WTC11 (cell line): ENCODE measurements at regions not wholly inside any gene's neighbourhood (a gene's known extent, or its start where the extent isn't known, plus 50 kb on each side); places are given as distances from the start of the nearest gene placed in this dataset.

Experiments used
- ATAC-seq: fragments of 200-7000 bp; cut with Tn5 transposase; 2 replicates; pipeline ENCODE4 v1.10.0; 2021; ENCODE audit warnings: mild to moderate bottlenecking, moderate library complexity
- CTCF ChIA-PET: fragments of 300-600 bp; sonication (Branson Sonifier 250); formaldehyde crosslinking; loops from one replicate; lab custom pipeline; 2021; ENCODE audit warnings: antibody characterized with exemption; lab: Charles Lee
- POLR2A ChIA-PET: fragments of 350-600 bp; sonication (Branson Sonifier 250); formaldehyde crosslinking; loops from one replicate; lab custom pipeline; 2021; ENCODE audit warnings: antibody characterized with exemption; lab: Charles Lee
- DNase-seq: peaks from one replicate; pipeline ENCODE4 v3.0.0; 2021; ENCODE audit warnings: low spot score
- H3K27ac Mint-ChIP-seq: 2 replicates; pipeline ENCODE4 v1.8.0; 2021; ENCODE audit warnings: mixed read lengths
- H3K27me3 Mint-ChIP-seq: 2 replicates; pipeline ENCODE4 v1.8.0; 2021; ENCODE audit warnings: low read depth, mild to moderate bottlenecking, moderate library complexity, mixed read lengths
- H3K36me3 Mint-ChIP-seq: 2 replicates; pipeline ENCODE4 v1.8.0; 2021; ENCODE audit warnings: mixed read lengths
- H3K4me1 Mint-ChIP-seq: 2 replicates; pipeline ENCODE4 v1.8.0; 2022; ENCODE audit warnings: mixed read lengths
- H3K4me3 Mint-ChIP-seq: 2 replicates; pipeline ENCODE4 v1.8.0; 2021; ENCODE audit warnings: mild to moderate bottlenecking, moderate library complexity, mixed read lengths
- H3K9me3 Mint-ChIP-seq: 2 replicates; pipeline ENCODE4 v1.8.0; 2021; ENCODE audit warnings: mixed read lengths
- ATF1 ChIP-seq: sonication (generic); formaldehyde crosslinking; IDR thresholded peaks from 2 replicates; pipeline ENCODE4 v1.8.1; 2023; ENCODE audit warnings: mild to moderate bottlenecking, moderate library complexity, missing genetic modification reagents
- ATF3 ChIP-seq: sonication (generic); formaldehyde crosslinking; conservative IDR thresholded peaks from 2 replicates; pipeline ENCODE4 v1.8.1; 2022; ENCODE audit warnings: mild to moderate bottlenecking, missing genetic modification reagents
- FOXK1 ChIP-seq: sonication (generic); formaldehyde crosslinking; IDR thresholded peaks from 2 replicates; pipeline ENCODE4 v1.8.0; 2022; ENCODE audit warnings: mild to moderate bottlenecking, moderate library complexity, missing genetic modification reagents
- GRHL2 ChIP-seq: fragments of 250-450 bp; sonication (Bioruptor Pico); IDR thresholded peaks from 2 replicates; pipeline ENCODE4 v1.8.0; 2022; ENCODE audit warnings: mild to moderate bottlenecking, moderate library complexity; ENCODE audit not compliant: insufficient replicate concordance, severe bottlenecking
- MYBL2 ChIP-seq: sonication (generic); formaldehyde crosslinking; IDR thresholded peaks from 2 replicates; pipeline ENCODE4 v1.8.1; 2023; ENCODE audit warnings: mild to moderate bottlenecking, moderate library complexity, missing genetic modification reagents
- NFE2L1 ChIP-seq: sonication (generic); formaldehyde crosslinking; IDR thresholded peaks from 2 replicates; pipeline ENCODE4 v1.8.1; 2023; ENCODE audit warnings: missing genetic modification reagents
- NR3C1 ChIP-seq: sonication (generic); formaldehyde crosslinking; conservative IDR thresholded peaks from 2 replicates; pipeline ENCODE4 v1.8.1; 2023; ENCODE audit warnings: low read depth, mild to moderate bottlenecking, missing genetic modification reagents
- RORB ChIP-seq: fragments of 250-450 bp; sonication (Bioruptor Pico); IDR thresholded peaks from 2 replicates; pipeline ENCODE4 v1.9.0; 2021; ENCODE audit warnings: mild to moderate bottlenecking
- SOX15 ChIP-seq: fragments of 250-450 bp; sonication (Bioruptor Pico); IDR thresholded peaks from 2 replicates; pipeline ENCODE4 v1.9.0; 2021; ENCODE audit warnings: mild to moderate bottlenecking
- ZBTB21 ChIP-seq: sonication (generic); formaldehyde crosslinking; IDR thresholded peaks from 2 replicates; pipeline ENCODE4 v1.8.1; 2023; ENCODE audit warnings: mild to moderate bottlenecking, missing genetic modification reagents, borderline replicate concordance
- ZNF138 ChIP-seq: sonication (generic); formaldehyde crosslinking; conservative IDR thresholded peaks from 2 replicates; pipeline ENCODE4 v1.8.1; 2022; ENCODE audit warnings: mild to moderate bottlenecking, moderate library complexity, missing genetic modification reagents
- ZNF396 ChIP-seq: fragments of 250-450 bp; sonication (Bioruptor Pico); IDR thresholded peaks from 2 replicates; pipeline ENCODE4 v1.8.0; 2021; ENCODE audit warnings: mild to moderate bottlenecking, moderate library complexity, borderline replicate concordance
- ZNF416 ChIP-seq: fragments of 250-450 bp; sonication (Bioruptor Pico); IDR thresholded peaks from 2 replicates; pipeline ENCODE4 v1.9.0; 2021; ENCODE audit warnings: mild to moderate bottlenecking, inconsistent platforms
- TF ChIP-seq, protein P1 (sequence below): sonication (generic); formaldehyde crosslinking; IDR thresholded peaks from 2 replicates; pipeline ENCODE4 v1.8.1; 2022; ENCODE audit warnings: mild to moderate bottlenecking, missing genetic modification reagents, moderate library complexity, borderline replicate concordance
- TF ChIP-seq, protein P2 (sequence below): fragments of 250-450 bp; sonication (Bioruptor Pico); conservative IDR thresholded peaks from 2 replicates; pipeline ENCODE4 v1.9.0; 2021; ENCODE audit warnings: mild to moderate bottlenecking
- TF ChIP-seq, protein P3 (sequence below): sonication (generic); formaldehyde crosslinking; IDR thresholded peaks from 2 replicates; pipeline ENCODE4 v1.8.0; 2022; ENCODE audit warnings: mild to moderate bottlenecking, missing genetic modification reagents
- TF ChIP-seq, protein P4 (sequence below): sonication (generic); formaldehyde crosslinking; IDR thresholded peaks from 2 replicates; pipeline ENCODE4 v1.8.1; 2023; ENCODE audit warnings: mild to moderate bottlenecking, missing genetic modification reagents, borderline replicate concordance
- TF ChIP-seq, protein P5 (sequence below): sonication (generic); formaldehyde crosslinking; IDR thresholded peaks from 2 replicates; pipeline ENCODE4 v1.8.1; 2023; ENCODE audit warnings: mild to moderate bottlenecking, missing genetic modification reagents

DNA sequence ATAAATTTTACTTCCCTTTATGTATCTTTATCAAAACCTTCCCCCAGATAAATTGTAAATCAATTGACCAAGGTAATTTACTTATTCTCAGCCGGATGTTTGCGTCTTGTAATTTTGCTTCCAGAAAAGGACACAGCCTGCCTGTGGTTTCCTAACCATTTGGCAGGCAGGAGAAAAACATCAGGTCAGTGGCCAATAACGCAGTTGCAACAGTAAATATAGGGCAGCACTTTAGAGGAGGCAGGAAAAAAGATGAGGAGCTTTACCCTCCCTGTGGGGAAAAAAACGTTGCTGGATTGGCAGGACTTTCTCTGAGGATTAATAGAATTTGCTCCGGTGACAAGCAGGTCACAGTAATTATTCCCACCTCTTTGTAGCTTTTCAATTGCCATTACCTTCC is 2618.1 kb downstream of the ARAP2 start:
- ChIA-PET CTCF (no interaction called here), POLR2A (no interaction called here)
- ATAC-seq, result no peak
- peaks cover 12% of the 10 kb centered on the region for H3K9me3 Mint-ChIP-seq
- 0 out of 2 replicates have a peak, but pooled peaks cover 6% of the 10 kb centered on the region for H3K36me3 Mint-ChIP-seq
- no peaks in the 10 kb centered on the region for H3K27me3 Mint-ChIP-seq
- H3K27ac Mint-ChIP-seq, result no peak overlapping the region
- H3K4me1 Mint-ChIP-seq, result no peaks in the 10 kb centered on the region
- TF ChIP-seq ZNF416 (CRISPR knock-in tag) (no peak), SOX15 (CRISPR knock-in tag) (no peak), MYBL2 (CRISPR knock-in tag) (no peak), ZBTB21 (CRISPR knock-in tag) (no peak), ZNF396 (CRISPR knock-in tag) (no peak), FOXK1 (no peak), RORB (no peak), NFE2L1 (CRISPR knock-in tag) (no peak), NR3C1 (CRISPR knock-in tag) (no peak), ZNF138 (CRISPR knock-in tag) (no peak)
- TF ChIP-seq, protein P1, sequence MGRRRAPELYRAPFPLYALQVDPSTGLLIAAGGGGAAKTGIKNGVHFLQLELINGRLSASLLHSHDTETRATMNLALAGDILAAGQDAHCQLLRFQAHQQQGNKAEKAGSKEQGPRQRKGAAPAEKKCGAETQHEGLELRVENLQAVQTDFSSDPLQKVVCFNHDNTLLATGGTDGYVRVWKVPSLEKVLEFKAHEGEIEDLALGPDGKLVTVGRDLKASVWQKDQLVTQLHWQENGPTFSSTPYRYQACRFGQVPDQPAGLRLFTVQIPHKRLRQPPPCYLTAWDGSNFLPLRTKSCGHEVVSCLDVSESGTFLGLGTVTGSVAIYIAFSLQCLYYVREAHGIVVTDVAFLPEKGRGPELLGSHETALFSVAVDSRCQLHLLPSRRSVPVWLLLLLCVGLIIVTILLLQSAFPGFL (CRISPR knock-in tag), result no peak
- TF ChIP-seq, protein P2, sequence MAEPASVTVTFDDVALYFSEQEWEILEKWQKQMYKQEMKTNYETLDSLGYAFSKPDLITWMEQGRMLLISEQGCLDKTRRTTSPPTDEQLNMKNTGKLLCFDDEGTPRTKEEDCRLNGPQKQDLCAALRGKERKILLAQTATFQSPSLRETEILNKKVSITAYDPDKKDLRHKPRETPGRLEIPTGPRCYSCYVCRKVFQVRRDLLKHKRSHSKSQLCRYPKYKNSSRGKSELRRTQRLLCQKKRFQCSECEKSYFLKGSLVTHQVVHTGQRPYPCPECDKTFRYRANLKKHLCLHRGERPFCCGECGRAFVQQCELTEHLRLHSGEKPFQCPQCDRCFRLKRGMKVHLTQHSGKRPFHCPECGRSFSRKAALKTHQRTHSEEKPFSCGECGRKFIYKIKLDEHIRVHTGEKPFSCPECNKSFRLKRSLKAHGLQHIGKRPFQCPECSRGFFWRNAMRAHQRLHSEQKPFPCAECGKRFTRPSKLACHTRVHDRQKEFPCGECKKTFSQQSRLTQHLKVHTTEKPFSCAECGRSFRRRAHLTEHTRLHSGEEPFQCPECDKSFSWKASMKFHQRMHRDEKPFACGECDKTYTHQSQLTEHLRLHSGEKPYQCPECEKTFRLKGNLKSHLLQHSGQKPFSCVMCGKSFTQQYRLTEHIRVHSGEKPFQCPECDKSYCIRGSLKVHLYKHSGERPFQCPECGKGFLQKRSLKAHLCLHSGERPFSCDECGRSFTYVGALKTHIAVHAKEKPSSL (CRISPR knock-in tag), result no peak
- TF ChIP-seq, protein P3, sequence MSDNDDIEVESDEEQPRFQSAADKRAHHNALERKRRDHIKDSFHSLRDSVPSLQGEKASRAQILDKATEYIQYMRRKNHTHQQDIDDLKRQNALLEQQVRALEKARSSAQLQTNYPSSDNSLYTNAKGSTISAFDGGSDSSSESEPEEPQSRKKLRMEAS (CRISPR knock-in tag), result no peak
- TF ChIP-seq, protein P4, sequence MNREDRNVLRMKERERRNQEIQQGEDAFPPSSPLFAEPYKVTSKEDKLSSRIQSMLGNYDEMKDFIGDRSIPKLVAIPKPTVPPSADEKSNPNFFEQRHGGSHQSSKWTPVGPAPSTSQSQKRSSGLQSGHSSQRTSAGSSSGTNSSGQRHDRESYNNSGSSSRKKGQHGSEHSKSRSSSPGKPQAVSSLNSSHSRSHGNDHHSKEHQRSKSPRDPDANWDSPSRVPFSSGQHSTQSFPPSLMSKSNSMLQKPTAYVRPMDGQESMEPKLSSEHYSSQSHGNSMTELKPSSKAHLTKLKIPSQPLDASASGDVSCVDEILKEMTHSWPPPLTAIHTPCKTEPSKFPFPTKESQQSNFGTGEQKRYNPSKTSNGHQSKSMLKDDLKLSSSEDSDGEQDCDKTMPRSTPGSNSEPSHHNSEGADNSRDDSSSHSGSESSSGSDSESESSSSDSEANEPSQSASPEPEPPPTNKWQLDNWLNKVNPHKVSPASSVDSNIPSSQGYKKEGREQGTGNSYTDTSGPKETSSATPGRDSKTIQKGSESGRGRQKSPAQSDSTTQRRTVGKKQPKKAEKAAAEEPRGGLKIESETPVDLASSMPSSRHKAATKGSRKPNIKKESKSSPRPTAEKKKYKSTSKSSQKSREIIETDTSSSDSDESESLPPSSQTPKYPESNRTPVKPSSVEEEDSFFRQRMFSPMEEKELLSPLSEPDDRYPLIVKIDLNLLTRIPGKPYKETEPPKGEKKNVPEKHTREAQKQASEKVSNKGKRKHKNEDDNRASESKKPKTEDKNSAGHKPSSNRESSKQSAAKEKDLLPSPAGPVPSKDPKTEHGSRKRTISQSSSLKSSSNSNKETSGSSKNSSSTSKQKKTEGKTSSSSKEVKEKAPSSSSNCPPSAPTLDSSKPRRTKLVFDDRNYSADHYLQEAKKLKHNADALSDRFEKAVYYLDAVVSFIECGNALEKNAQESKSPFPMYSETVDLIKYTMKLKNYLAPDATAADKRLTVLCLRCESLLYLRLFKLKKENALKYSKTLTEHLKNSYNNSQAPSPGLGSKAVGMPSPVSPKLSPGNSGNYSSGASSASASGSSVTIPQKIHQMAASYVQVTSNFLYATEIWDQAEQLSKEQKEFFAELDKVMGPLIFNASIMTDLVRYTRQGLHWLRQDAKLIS (CRISPR knock-in tag), result no peak
- TF ChIP-seq, protein P5, sequence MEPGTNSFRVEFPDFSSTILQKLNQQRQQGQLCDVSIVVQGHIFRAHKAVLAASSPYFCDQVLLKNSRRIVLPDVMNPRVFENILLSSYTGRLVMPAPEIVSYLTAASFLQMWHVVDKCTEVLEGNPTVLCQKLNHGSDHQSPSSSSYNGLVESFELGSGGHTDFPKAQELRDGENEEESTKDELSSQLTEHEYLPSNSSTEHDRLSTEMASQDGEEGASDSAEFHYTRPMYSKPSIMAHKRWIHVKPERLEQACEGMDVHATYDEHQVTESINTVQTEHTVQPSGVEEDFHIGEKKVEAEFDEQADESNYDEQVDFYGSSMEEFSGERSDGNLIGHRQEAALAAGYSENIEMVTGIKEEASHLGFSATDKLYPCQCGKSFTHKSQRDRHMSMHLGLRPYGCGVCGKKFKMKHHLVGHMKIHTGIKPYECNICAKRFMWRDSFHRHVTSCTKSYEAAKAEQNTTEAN, result no peak
- no peak overlapping the region for H3K4me3 Mint-ChIP-seq
- no peak for DNase-seq

DNA sequence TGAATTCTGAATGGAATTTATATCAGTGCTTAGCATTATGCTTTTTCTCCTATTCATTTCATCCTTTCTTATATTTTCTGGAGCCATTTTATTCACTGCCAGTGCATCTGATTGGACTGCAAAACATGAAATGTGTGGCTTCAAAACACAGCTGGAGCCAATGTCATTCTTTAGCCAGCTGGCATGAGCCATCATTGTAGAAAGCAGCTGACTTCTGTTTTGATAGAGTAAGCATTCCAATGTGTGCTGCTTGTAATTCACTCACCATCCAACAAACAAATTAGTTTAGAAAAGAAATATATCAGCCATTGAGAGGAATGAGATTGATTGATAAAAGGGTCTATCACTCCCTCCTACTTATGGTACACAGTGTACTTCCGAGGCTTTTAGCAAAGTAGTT is 2616.0 kb downstream of the ARAP2 start:
- CTCF ChIA-PET, result no interaction called here
- Mint-ChIP-seq H3K36me3 (peaks cover 16% of the 10 kb centered on the region), H3K27me3 (no peaks in the 10 kb centered on the region), H3K4me1 (no peaks in the 10 kb centered on the region), H3K27ac (no peak overlapping the region), H3K9me3 (peaks cover 24% of the 10 kb centered on the region), H3K4me3 (no peak overlapping the region)
- TF ChIP-seq ATF1 (CRISPR knock-in tag), result no peak
- TF ChIP-seq ATF3 (CRISPR knock-in tag), result no peak
- no peak for TF ChIP-seq GRHL2 (CRISPR knock-in tag)
- DNase-seq, result no peak
- ATAC-seq, result no peak
- POLR2A ChIA-PET, result no interaction called here
